Testis (tissue), 2 donors: ENCODE measurements at regions not wholly inside any gene's neighbourhood (a gene's known extent, or its start where the extent isn't known, plus 50 kb on each side); places are given as distances from the start of the nearest gene placed in this dataset.

Experiments
- POLR2A ChIP-seq: fragments of 450-650 bp; IDR thresholded peaks from one replicate; pipeline ENCODE4 v1.6.1; 2017; ENCODE audit warnings: antibody characterized with exemption, mild to moderate bottlenecking, moderate library complexity
- TF ChIP-seq, protein P1 (sequence below), 3 experiments: fragments of 450-650 bp in 2 of 3; fragments of 200-600 bp in 1 of 3; sonication (generic) in 1 of 3; IDR thresholded peaks; one replicate each; pipeline ENCODE4 v1.5.1; 2016 to 2019; ENCODE audit warnings: antibody characterized with exemption in 3 of 3, mild to moderate bottlenecking in 2 of 3, moderate library complexity in 1 of 3

DNA sequence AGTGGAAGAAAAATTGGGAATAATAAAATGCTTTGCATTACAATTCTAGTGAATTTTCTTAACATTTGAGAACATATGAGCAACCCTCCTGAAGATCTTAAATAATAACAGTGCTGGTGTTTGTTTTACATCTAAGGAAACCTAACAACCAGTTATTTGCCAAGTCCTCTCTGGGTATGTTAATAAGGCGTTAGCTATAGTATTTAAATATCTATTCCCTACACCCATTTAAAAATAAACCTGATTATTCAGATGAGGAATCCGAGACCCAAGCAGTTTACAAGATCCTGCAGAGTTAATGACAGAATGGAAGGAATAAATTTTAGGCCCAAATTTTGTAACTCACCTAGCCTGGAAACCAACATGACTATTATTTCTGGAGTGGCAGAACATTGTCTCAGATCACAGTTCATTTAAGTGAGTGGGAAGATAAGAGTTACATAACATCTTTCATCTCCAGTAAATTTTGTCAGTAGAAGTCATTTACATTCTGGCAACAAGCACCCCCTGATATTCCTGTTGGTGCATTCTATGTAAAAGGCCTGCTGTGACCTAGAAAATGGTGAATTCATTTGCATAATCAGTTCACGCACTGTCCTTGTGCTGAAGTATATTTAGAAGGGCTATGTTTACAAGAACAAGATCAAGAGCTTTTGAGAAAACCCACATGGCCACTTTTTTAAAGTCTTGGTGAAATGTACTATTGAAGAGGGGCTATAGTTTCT lies 148.2 kb downstream of the COX7C start:
- TF ChIP-seq, protein P1, sequence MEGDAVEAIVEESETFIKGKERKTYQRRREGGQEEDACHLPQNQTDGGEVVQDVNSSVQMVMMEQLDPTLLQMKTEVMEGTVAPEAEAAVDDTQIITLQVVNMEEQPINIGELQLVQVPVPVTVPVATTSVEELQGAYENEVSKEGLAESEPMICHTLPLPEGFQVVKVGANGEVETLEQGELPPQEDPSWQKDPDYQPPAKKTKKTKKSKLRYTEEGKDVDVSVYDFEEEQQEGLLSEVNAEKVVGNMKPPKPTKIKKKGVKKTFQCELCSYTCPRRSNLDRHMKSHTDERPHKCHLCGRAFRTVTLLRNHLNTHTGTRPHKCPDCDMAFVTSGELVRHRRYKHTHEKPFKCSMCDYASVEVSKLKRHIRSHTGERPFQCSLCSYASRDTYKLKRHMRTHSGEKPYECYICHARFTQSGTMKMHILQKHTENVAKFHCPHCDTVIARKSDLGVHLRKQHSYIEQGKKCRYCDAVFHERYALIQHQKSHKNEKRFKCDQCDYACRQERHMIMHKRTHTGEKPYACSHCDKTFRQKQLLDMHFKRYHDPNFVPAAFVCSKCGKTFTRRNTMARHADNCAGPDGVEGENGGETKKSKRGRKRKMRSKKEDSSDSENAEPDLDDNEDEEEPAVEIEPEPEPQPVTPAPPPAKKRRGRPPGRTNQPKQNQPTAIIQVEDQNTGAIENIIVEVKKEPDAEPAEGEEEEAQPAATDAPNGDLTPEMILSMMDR (IDR thresholded peaks at IDR 0.05): no peak
- no peak for TF ChIP-seq POLR2A
